Gastroesophageal sphincter (tissue), 4 donors: ENCODE measurements at regions not wholly inside any gene's neighbourhood (a gene's known extent, or its start where the extent isn't known, plus 50 kb on each side); places are given as distances from the start of the nearest gene placed in this dataset.

ENCODE experiments used
- ATAC-seq: fragments of 150-250 bp; one replicate; pipeline ENCODE4 v1.9.1; 2016; ENCODE audit warnings: mild to moderate bottlenecking, moderate library complexity
- H3K27ac ChIP-seq, 4 donors: fragments of 200-600 bp; sonication (generic) in 3 of 4; 1 replicate in 3 of 4; 2 replicates in 1 of 4; pipeline ENCODE4 v1.5.1; 2016 to 2019
- H3K27me3 ChIP-seq: fragments of 200-600 bp; sonication (generic); one replicate; pipeline ENCODE4 v1.5.1; 2019
- H3K36me3 ChIP-seq, 2 donors: fragments of 200-600 bp; sonication (generic); one replicate each; pipeline ENCODE4 v1.5.1; 2019; ENCODE audit warnings: control low read depth in 1 of 2
- H3K4me1 ChIP-seq, 3 donors: fragments of 200-600 bp; sonication (generic); 1 replicate in 2 of 3; 2 replicates in 1 of 3; pipeline ENCODE4 v1.5.1; 2016 to 2019; ENCODE audit warnings: control low read depth in 2 of 3
- H3K4me3 ChIP-seq, 2 donors: fragments of 200-600 bp; sonication (generic); one replicate each; pipeline ENCODE4 v1.5.1; 2019; ENCODE audit warnings: mild to moderate bottlenecking in 1 of 2, moderate library complexity in 1 of 2
- H3K9me3 ChIP-seq, 3 donors: fragments of 200-600 bp; sonication (generic); one replicate each; pipeline ENCODE4 v1.5.1; 2017 to 2019; ENCODE audit warnings: control low read depth in 2 of 3
- CTCF ChIP-seq, 4 experiments: fragments of 200-600 bp in 2 of 4; fragments of 450-650 bp in 2 of 4; sonication (generic) in 1 of 4; IDR thresholded peaks; one replicate each; pipeline ENCODE4 v1.5.1; 2017 to 2019; ENCODE audit warnings: antibody characterized with exemption in 4 of 4, mild to moderate bottlenecking in 2 of 4, moderate library complexity in 2 of 4
- EP300 ChIP-seq: sonication (generic); formaldehyde crosslinking; IDR thresholded peaks from one replicate; pipeline ENCODE4 v1.6.1; 2017; ENCODE audit warnings: antibody characterized with exemption, mild to moderate bottlenecking
- POLR2A ChIP-seq, 2 donors: fragments of 450-650 bp; IDR thresholded peaks; one replicate each; pipeline ENCODE4 v1.6.1; 2017; ENCODE audit warnings: antibody characterized with exemption in 2 of 2, mild to moderate bottlenecking in 2 of 2, moderate library complexity in 1 of 2
- POLR2AphosphoS5 ChIP-seq: sonication (generic); formaldehyde crosslinking; IDR thresholded peaks from one replicate; pipeline ENCODE4 v1.6.1; 2017; ENCODE audit warnings: antibody characterized with exemption
- WGBS, 2 donors: methylation state at CpG; one replicate each; pipeline ENCODE4 v1.1.5; 2018; ENCODE audit warnings: low coverage in 1 of 2; 5-methylcytosine and 5-hydroxymethylcytosine counted together

GRCh38 chr1:189656628-189657530, 820.8 kb downstream of the BRINP3 start:
- Histone ChIP-seq H3K27me3 (no peaks in the 10 kb centered on the region), H3K27ac (no peak overlapping the region), H3K36me3 (no peaks in the 10 kb centered on the region), H3K9me3 (no peaks in the 10 kb centered on the region), H3K4me3 (no peak overlapping the region), H3K4me1 (no peaks in the 10 kb centered on the region)
- TF ChIP-seq EP300: no peak
- TF ChIP-seq POLR2AphosphoS5: no peak
- no peak for ATAC-seq
- 64 to 75% methylated on average over 4 to 5 of the region's 5 CpGs for WGBS, 2 donors

- H3K27ac ChIP-seq: no peak overlapping the region
- WGBS, 2 donors: 79 to 89% methylated on average over 5 to 6 of the region's 6 CpGs
- ATAC-seq: no peak
Observed at GRCh38 chr1:189657715-189658114, 819.9 kb downstream of the BRINP3 start.

GRCh38 chr1:189658381-189658780, 819.3 kb downstream of the BRINP3 start:
- H3K4me1 ChIP-seq: no peaks in the 10 kb centered on the region
- 62 to 80% methylated on average over 3 of the region's 3 CpGs for WGBS, 2 donors
- TF ChIP-seq EP300: no peak
- no peak for TF ChIP-seq POLR2AphosphoS5
- TF ChIP-seq POLR2A (IDR thresholded peaks at IDR 0.05): no peak
- TF ChIP-seq CTCF (IDR thresholded peaks at IDR 0.05): no peak
- no peak for ATAC-seq
- no peaks in the 10 kb centered on the region for H3K27me3 ChIP-seq
- H3K27ac ChIP-seq: no peak overlapping the region
- H3K9me3 ChIP-seq: no peaks in the 10 kb centered on the region
- no peaks in the 10 kb centered on the region for H3K36me3 ChIP-seq
- H3K4me3 ChIP-seq: no peak overlapping the region

More at GRCh38 chr1:189657715-189658114, 819.9 kb downstream of the BRINP3 start:
- H3K27me3 ChIP-seq: no peaks in the 10 kb centered on the region
- H3K9me3 ChIP-seq: no peaks in the 10 kb centered on the region
- H3K4me3 ChIP-seq: no peak overlapping the region
- H3K36me3 ChIP-seq: no peaks in the 10 kb centered on the region
- TF ChIP-seq EP300 (no peak), POLR2A (IDR thresholded peaks at IDR 0.05) (no peak), POLR2AphosphoS5 (no peak), CTCF (IDR thresholded peaks at IDR 0.05) (no peak)
- H3K4me1 ChIP-seq: no peaks in the 10 kb centered on the region

- no peak overlapping the region for H3K27ac ChIP-seq
- no peaks in the 10 kb centered on the region for H3K27me3 ChIP-seq
- no peak for ATAC-seq
- TF ChIP-seq POLR2A (IDR thresholded peaks at IDR 0.05): no peak
- no peak for TF ChIP-seq CTCF (IDR thresholded peaks at IDR 0.05)
- no peak for TF ChIP-seq EP300
- no peak for TF ChIP-seq POLR2AphosphoS5
- 68 to 72% methylated on average over 2 of the region's 2 CpGs for WGBS, 2 donors
- no peak overlapping the region for H3K4me3 ChIP-seq
- no peaks in the 10 kb centered on the region for H3K36me3 ChIP-seq
- no peaks in the 10 kb centered on the region for H3K9me3 ChIP-seq
- H3K4me1 ChIP-seq: no peaks in the 10 kb centered on the region
Observed at GRCh38 chr1:189659731-189660130, 817.9 kb downstream of the BRINP3 start.

- 78 to 83% methylated on average over 3 of the region's 3 CpGs for WGBS, 2 donors
- Histone ChIP-seq H3K4me3 (no peak overlapping the region), H3K4me1 (no peaks in the 10 kb centered on the region), H3K27ac (no peak overlapping the region), H3K27me3 (no peaks in the 10 kb centered on the region), H3K9me3 (no peaks in the 10 kb centered on the region), H3K36me3 (no peaks in the 10 kb centered on the region)
- ATAC-seq: no peak
- TF ChIP-seq POLR2A (IDR thresholded peaks at IDR 0.05): no peak
- no peak for TF ChIP-seq CTCF (IDR thresholded peaks at IDR 0.05)
Observed at GRCh38 chr1:189662190-189662589, 815.5 kb downstream of the BRINP3 start.
